ENCODE measurements at regions not wholly inside any gene's neighbourhood (a gene's known extent, or its start where the extent isn't known, plus 50 kb on each side); places are given as distances from the start of the nearest gene placed in this dataset.

GRCh38 chr5:171675511-171675910, 110.1 kb upstream of the SMIM23 start:
- TF ChIP-seq SIN3A (IDR thresholded peaks at IDR 0.05; ENCODE audit: borderline replicate concordance, insufficient read depth, low read depth, low read length) (no peak), TCF7L2 (IDR thresholded peaks at IDR 0.05; ENCODE audit: low read depth, low read length) (no peak), REST (IDR thresholded peaks at IDR 0.05; ENCODE audit: insufficient read depth in 1 of 2, low read depth in 2 of 2, low read length in 1 of 2) (no peak), CTCF (IDR thresholded peaks at IDR 0.05) (no peak)
- ChIA-PET POLR2A (no interaction called here), CTCF (no interaction called here)
- no peaks in the 10 kb centered on the region for H3K4me1 ChIP-seq (ENCODE audit: control insufficient read depth, insufficient read depth, low read length)
- no peaks in the 10 kb centered on the region for H3K9me3 ChIP-seq (ENCODE audit: control insufficient read depth, insufficient read depth, low read depth, low read length)
- in situ Hi-C loops (cut with HindIII; ENCODE audit: low pct_unique_long_range_greater_than_20kb, low sequenced_read_pairs): no loop called here
- BruUV-seq (replicated peaks): no TSS peak
- H3K36me3 ChIP-seq (ENCODE audit: control insufficient read depth, insufficient read depth, low read length): no peaks in the 10 kb centered on the region
- intact Hi-C loops (cut with micrococcal nuclease; ENCODE audit: unreplicated experiment): no loop called here
- DNase-seq (ENCODE audit: low read depth, low spot score) (no peak), ATAC-seq (no peak)
- H3K4me3 ChIP-seq (ENCODE audit: low read depth in 2 of 2, low read length in 2 of 2): no peak overlapping the region
- H3K27ac ChIP-seq (ENCODE audit: low read length): no peak overlapping the region
- peaks cover 23% of the 10 kb centered on the region for H3K27me3 ChIP-seq (ENCODE audit: control insufficient read depth, insufficient read depth, low read length)

- Histone ChIP-seq H3K27me3 (ENCODE audit: control insufficient read depth, insufficient read depth, low read length) (peaks cover 19% of the 10 kb centered on the region), H3K9me3 (ENCODE audit: control insufficient read depth, insufficient read depth, low read depth, low read length) (no peaks in the 10 kb centered on the region), H3K27ac (ENCODE audit: low read length) (no peak overlapping the region), H3K36me3 (ENCODE audit: control insufficient read depth, insufficient read depth, low read length) (no peaks in the 10 kb centered on the region), H3K4me1 (ENCODE audit: control insufficient read depth, insufficient read depth, low read length) (no peaks in the 10 kb centered on the region), H3K4me3 (ENCODE audit: low read depth in 2 of 2, low read length in 2 of 2) (no peak overlapping the region)
- in situ Hi-C loops (cut with HindIII; ENCODE audit: low pct_unique_long_range_greater_than_20kb, low sequenced_read_pairs) (no loop called here), intact Hi-C loops (cut with micrococcal nuclease; ENCODE audit: unreplicated experiment) (no loop called here)
- TF ChIP-seq CTCF (IDR thresholded peaks at IDR 0.05): no peak
- no peak for TF ChIP-seq TCF7L2 (IDR thresholded peaks at IDR 0.05; ENCODE audit: low read depth, low read length)
- no peak for TF ChIP-seq REST (IDR thresholded peaks at IDR 0.05; ENCODE audit: insufficient read depth in 1 of 2, low read depth in 2 of 2, low read length in 1 of 2)
- TF ChIP-seq POLR2AphosphoS5 (IDR thresholded peaks at IDR 0.05; ENCODE audit: low read depth, low read length): no peak
- TF ChIP-seq SIN3A (IDR thresholded peaks at IDR 0.05; ENCODE audit: borderline replicate concordance, insufficient read depth, low read depth, low read length): no peak
- ATAC-seq: no peak
- ChIA-PET CTCF (no interaction called here), POLR2A (no interaction called here)
- BruUV-seq (replicated peaks): no TSS peak
- no peak for DNase-seq (ENCODE audit: low read depth, low spot score)
These were observed 109.2 kb upstream of the SMIM23 start for GRCh38 chr5:171676286-171676944.

Data from Panc1 (cell line).